Peyer's patch (tissue), 4 donors: ENCODE measurements at regions not wholly inside any gene's neighbourhood (a gene's known extent, or its start where the extent isn't known, plus 50 kb on each side); places are given as distances from the start of the nearest gene placed in this dataset.

Experiments used
- POLR2A ChIP-seq, 2 donors: fragments of 450-650 bp; IDR thresholded peaks; one replicate each; pipeline ENCODE4 v1.5.1; 2017; ENCODE audit warnings: antibody characterized with exemption in 2 of 2, mild to moderate bottlenecking in 2 of 2, moderate library complexity in 2 of 2
- TF ChIP-seq, protein P1 (sequence below), 6 experiments: fragments of 450-650 bp in 4 of 6; fragments of 200-600 bp in 2 of 6; sonication (generic) in 1 of 6; IDR thresholded peaks; one replicate each; pipeline ENCODE4 v1.5.1; 2017 to 2019; ENCODE audit warnings: antibody characterized with exemption in 6 of 6, mild to moderate bottlenecking in 3 of 6, moderate library complexity in 1 of 6

DNA sequence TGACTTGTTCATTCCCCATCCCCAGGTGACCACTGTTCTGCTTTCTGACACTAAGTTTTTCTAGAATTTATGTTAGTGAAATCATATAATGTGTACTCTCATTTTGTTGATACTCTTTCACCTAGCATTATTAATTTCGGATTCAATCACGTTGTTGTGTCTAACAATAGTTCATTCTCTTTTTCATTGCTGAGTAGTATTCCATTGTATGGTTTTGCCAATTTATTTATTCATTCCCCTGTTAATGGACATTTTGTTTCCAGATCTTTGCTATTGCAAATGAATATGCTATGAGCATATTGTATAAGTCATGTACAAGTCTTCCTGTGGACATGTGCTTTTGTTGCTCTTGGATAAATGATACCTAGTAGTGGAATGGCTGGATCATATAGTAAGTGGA is 146.4 kb downstream of the FAM204A start:
- no peak for TF ChIP-seq POLR2A (IDR thresholded peaks at IDR 0.05)
- TF ChIP-seq, protein P1, sequence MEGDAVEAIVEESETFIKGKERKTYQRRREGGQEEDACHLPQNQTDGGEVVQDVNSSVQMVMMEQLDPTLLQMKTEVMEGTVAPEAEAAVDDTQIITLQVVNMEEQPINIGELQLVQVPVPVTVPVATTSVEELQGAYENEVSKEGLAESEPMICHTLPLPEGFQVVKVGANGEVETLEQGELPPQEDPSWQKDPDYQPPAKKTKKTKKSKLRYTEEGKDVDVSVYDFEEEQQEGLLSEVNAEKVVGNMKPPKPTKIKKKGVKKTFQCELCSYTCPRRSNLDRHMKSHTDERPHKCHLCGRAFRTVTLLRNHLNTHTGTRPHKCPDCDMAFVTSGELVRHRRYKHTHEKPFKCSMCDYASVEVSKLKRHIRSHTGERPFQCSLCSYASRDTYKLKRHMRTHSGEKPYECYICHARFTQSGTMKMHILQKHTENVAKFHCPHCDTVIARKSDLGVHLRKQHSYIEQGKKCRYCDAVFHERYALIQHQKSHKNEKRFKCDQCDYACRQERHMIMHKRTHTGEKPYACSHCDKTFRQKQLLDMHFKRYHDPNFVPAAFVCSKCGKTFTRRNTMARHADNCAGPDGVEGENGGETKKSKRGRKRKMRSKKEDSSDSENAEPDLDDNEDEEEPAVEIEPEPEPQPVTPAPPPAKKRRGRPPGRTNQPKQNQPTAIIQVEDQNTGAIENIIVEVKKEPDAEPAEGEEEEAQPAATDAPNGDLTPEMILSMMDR (IDR thresholded peaks at IDR 0.05) = no peak
